GM19468 (cell line): ENCODE measurements at regions not wholly inside any gene's neighbourhood (a gene's known extent, or its start where the extent isn't known, plus 50 kb on each side); places are given as distances from the start of the nearest gene placed in this dataset.

Experiments used
- ATAC-seq: cut with Tn5 transposase; IDR thresholded peaks from one replicate; pipeline ENCODE4 v1.9.1; 2021; ENCODE audit warnings: mild to moderate bottlenecking, moderate library complexity, moderate number of reproducible peaks; ENCODE audit not compliant: unreplicated experiment; ENCODE audit errors: extremely low read depth

- ATAC-seq, result no peak
Measured at GRCh38 chr12:90441431-90441830, 513.5 kb downstream of the CCER1 start.

- ATAC-seq, result no peak
Measured at GRCh38 chr12:90428881-90429280, 526.1 kb downstream of the CCER1 start.

- ATAC-seq, result no peak
Measured at GRCh38 chr12:90428465-90428864, 526.5 kb downstream of the CCER1 start.

DNA sequence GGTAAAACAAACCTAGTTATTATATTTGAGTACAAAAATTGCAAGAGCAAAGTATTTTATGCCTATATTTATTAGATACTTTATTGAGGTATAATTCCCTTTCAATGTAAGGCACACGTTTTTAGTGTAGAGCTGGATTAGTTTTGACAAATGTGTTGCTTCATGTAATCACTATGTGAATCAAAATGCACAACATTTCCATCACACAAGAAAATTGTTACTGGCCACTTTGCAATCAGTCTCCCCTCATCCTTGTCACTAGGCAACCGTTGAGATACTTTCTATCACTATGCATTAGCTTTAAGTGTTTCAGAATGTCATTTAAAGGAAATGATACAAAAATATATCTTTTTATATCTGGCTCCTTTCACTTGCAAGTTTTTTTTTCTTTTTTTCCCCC, 531.0 kb downstream of the CCER1 start:
- no peak for ATAC-seq

DNA sequence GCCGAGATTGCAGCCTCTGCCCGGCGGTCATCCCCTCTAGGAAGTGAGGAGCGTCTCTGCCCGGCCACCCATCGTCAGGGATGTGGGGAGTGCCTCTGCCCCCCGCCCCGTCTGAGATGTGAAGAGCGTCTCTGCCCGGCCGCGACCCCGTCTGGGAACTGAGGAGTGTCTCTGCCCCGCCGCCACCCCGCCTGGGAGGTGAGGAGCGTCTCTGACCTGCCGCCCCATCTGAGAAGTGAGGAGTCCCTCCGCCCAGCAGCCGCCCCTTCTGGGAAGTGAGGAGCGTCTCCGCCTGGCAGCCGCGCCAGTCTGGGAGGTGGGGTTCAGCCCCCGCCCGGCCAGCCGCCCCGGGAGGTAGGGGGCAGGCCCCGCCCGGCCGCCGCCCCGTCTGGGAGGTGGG, 544.0 kb downstream of the CCER1 start:
- no peak for ATAC-seq

GRCh38 chr12:90407841-90408240, 547.1 kb downstream of the CCER1 start:
- ATAC-seq, result no peak

GRCh38 chr12:90404071-90404470, 550.9 kb downstream of the CCER1 start:
- peak; percentile 87 for ATAC-seq

DNA sequence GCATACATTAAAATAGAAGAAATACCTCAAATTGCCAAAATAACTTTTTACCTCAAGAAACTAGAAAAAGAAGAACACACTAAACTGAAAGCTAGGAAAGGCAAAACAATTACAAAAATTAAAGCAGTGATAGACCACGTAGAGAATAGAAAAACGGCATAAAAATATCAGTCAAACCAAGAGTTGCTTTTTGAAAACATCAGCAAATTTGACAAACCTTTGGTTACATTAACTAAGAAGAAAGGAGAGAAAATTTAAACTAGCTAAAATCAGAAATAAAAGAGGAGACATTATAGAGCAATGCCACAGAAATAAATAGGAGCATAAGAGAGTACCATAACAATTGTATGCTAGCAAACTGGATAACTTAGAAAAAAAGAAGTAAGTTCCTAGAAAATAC, 553.8 kb downstream of the CCER1 start:
- ATAC-seq, result no peak

DNA sequence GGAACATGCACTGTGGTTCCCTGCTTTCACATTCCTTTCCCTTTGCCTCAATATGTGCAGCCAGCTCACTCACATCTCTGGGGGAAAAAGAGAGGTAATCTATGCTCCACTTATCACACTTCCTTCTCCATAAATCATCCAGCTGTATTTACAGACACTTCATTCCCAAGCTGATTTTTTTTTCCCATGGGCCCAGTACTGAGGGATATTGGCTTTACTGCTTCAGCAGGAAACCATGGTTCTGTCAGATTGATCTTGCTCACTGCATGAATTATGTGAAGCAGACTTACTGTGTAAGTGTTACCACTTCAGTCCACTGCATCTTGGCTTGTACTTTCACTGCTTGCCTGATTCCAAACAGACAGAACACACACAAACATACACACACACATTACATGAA, 555.6 kb downstream of the CCER1 start:
- ATAC-seq, result no peak

GRCh38 chr12:90398285-90398836, 556.6 kb downstream of the CCER1 start:
- ATAC-seq, result no peak

GRCh38 chr12:90396556-90396955, 558.4 kb downstream of the CCER1 start:
- ATAC-seq, result no peak

GRCh38 chr12:90393652-90394051, 561.3 kb downstream of the CCER1 start:
- ATAC-seq, result no peak

DNA sequence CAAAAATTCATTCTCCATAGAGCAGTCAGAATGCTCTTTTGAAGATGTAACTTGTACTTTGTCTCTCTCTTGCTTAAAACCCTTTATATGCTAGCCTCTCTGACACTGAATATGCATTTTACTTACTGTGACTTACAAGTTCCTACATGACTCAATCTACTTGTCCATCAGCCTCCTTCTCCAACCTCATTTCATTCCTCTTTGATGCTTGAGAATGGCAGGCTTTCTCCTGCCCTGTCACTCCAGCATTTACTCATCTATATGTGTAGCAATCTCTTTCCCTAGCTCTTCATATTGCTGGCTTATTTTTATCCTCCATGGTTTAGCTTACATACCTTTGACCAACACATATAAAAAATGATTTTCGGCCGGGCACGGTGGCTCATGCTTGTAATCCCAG, 561.9 kb downstream of the CCER1 start:
- ATAC-seq, result no peak

- ATAC-seq, result no peak
Measured at GRCh38 chr12:90390947-90391346, 564.0 kb downstream of the CCER1 start.

DNA sequence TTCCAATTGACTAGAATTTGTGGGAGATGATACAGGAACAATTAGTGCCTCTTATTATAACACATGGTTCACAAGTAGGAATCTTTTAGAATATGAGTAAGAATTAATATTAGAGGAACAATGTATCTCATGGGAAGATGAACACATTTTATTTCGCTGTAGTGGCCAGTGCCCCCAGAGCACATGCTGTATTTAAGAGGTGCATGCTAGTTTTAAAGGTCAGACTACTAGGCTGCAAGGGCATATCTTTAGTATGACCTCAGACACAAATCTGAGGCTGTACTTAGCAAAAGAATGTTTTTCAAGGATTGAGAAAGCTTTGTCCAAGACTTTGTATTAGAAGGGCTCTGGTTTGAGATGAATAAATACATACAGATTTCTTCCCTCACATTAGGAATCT, 586.9 kb downstream of the CCER1 start:
- ATAC-seq, result no peak

GRCh38 chr12:90366286-90366685, 588.7 kb downstream of the CCER1 start:
- ATAC-seq, result no peak

GRCh38 chr12:90360300-90360699, 594.7 kb downstream of the CCER1 start:
- ATAC-seq, result no peak

GRCh38 chr12:90355711-90356355, 599.1 kb downstream of the CCER1 start:
- no peak for ATAC-seq

DNA sequence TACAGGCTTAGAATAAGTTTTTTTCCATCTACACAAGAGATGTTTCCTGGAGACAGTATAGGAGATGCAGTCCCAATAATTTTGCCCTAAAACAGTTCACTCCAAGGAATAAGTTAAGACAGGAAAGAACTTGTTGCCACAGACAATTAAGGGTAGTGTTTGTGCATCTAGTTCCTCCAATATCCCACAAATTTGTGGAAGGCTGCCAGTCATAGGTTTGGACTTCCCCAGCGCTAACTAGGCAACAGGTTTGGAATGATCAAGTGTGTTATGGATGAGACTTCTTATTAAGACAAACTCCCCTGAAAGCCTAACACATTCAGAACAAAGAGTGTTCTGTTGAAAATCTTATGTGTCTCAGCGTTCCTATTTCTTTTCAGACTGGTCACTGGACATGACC, 611.0 kb downstream of the CCER1 start:
- no peak for ATAC-seq

- ATAC-seq, result no peak
Measured at GRCh38 chr12:90342081-90342480, 612.9 kb downstream of the CCER1 start.

DNA sequence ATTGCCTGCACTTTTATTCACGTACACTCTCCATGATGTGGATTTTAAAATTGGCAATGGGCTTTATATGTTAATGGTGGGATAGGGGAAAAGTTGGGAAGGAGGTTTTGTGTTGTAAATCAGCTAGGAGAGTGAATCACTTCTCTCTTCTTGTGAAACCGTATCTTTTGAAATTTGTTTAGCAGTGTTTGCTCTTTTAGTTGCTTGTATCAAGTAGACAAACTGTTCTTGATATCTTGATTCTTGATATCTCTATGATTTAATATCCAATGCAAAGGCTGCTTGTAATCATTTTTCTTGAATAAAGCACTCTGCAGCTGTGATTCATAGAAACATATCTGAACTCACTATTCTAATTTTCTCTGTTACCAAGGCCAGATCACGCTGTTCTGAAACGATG, 615.1 kb downstream of the CCER1 start:
- no peak for ATAC-seq

GRCh38 chr12:90338365-90338764, 616.6 kb downstream of the CCER1 start:
- no peak for ATAC-seq
